HAP-1 (cell line): ENCODE measurements at regions not wholly inside any gene's neighbourhood (a gene's known extent, or its start where the extent isn't known, plus 50 kb on each side); places are given as distances from the start of the nearest gene placed in this dataset.
A peak's percentile ranks its signal among the peaks of the same experiment; 100 is the strongest.

Source experiments
- DNase-seq, 2 experiments: peaks; one replicate each; pipeline ENCODE4 v3.0.0-alpha.2; 2016 to 2020; ENCODE audit warnings: low spot score in 2 of 2
- H3K27me3 ChIP-seq: fragments of 250-450 bp; sonication (Bioruptor Pico); 2 replicates; pipeline ENCODE4 v1.5.1; 2020; ENCODE audit warnings: low read depth, mild to moderate bottlenecking, moderate library complexity
- H3K36me3 ChIP-seq: fragments of 250-450 bp; sonication (Bioruptor Pico); replicated peaks from 2 replicates; pipeline ENCODE4 v1.5.1; 2020; ENCODE audit warnings: mild to moderate bottlenecking
- H3K4me1 ChIP-seq: fragments of 250-450 bp; sonication (Bioruptor Pico); 2 replicates; pipeline ENCODE4 v1.5.1; 2020; ENCODE audit warnings: mild to moderate bottlenecking
- H3K4me3 ChIP-seq: fragments of 250-450 bp; sonication (Bioruptor Pico); 2 replicates; pipeline ENCODE4 v1.5.1; 2020; ENCODE audit warnings: mild to moderate bottlenecking, moderate library complexity
- H3K9me3 ChIP-seq: fragments of 250-450 bp; sonication (Bioruptor Pico); 2 replicates; pipeline ENCODE4 v1.5.1; 2020; ENCODE audit warnings: mild to moderate bottlenecking, moderate library complexity
- in situ Hi-C: fragments of 300-500 bp; cut with MboI; formaldehyde crosslinking; loops from 3 replicates; pipeline ENCODE4 v1.14.3; 2020; ENCODE audit warnings: low sequenced_read_pairs, inconsistent platforms, mixed read lengths

DNA sequence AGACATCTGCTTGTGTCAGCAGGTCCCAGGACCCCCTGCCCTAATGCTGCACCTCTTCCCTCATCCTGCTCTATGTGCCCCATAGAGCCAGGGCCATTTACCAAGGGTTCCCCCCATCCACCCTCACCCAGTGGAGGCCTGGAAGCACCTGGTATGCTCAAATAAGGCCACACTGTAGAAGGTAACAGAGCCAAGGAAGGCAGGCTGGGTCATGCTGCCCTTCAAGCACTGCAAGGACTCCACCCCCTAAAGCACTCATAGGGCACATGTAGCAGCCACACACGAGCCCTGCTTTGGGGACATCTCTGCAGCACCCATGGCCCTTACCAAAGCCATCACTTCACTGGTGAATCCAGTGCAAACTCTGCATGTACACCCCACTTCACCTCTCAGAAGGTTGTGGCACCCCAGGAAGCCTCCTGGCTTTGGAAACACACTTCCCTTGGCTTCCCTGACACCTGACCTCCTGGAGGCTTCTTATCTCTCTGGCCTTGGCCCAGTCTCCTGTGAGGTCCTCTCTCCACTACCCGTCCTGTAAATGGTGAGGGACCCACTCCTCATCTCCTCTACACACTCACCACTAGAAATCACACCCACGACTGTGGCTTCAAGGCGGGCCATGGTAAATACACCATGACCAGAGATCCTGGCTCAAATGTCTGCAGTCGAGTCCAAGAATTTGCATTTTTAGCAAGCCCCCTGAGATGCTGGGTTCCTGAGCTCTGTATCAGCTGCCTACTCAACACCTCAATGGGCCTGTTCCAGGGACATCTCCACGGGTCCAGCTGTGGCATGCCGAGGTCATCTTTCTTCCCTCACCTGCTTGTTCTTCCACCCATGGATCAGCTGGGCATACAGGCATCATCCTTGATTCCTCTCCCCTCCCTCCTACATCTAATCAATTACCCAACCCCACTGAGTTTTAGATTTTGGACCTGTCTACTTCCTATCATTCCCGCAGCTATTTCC, 80.9 kb upstream of the DOCK9 start:
- Histone ChIP-seq H3K4me1 (peaks cover 9% of the 10 kb centered on the region), H3K27me3 (no peaks in the 10 kb centered on the region), H3K36me3 (no peaks in the 10 kb centered on the region), H3K4me3 (no peak overlapping the region), H3K9me3 (no peaks in the 10 kb centered on the region)
- in situ Hi-C loops, result no loop called here
- DNase-seq, result no peak

DNA sequence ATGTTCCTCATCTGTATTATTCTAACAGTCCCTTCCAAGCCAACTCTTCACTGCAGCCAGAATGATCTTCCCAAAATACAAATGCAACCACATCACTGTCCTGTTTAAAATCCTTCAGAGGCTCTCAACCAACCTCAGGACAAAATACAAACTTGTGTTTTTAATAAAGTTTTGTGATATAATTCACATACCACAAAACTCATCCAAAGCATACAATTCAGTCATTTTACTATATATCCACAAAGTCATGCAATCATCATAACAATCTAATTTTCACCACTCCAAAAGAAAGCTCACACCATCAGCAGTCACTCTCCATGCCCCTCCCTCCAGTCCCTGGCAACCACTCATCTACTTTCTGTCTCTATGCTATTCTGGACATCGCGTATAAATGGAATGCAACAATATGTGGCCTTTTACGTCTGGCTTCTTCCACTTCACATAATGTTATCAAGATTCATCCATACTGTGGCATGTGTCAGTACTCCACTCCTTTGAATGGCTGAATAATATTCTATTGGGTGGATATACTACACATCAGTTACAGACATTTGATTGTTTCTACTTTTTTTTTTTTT, 81.7 kb upstream of the DOCK9 start:
- Histone ChIP-seq H3K4me1 (peaks cover 9% of the 10 kb centered on the region), H3K9me3 (no peaks in the 10 kb centered on the region), H3K4me3 (no peak overlapping the region), H3K27me3 (no peaks in the 10 kb centered on the region), H3K36me3 (no peaks in the 10 kb centered on the region)
- in situ Hi-C loops, result no loop called here
- no peak for DNase-seq

DNA sequence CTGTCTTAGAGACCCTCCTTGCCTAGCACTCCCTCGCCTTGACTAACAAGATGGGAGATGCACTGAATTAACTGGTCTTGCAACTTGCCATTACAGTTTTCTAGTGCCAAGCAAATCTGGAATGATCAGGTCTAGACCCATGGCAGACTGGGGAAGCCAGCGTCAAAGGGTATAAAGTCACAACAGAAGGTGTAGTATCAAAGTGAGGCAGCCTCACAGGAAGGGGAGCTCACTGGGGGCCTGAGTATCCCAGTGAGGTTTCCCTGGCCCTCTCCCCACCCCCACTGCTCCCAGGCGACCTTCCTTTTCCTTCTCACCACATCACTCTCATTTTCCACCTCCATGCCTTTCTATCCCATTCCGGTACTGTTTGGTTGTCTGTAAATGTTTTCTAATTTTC, 83.5 kb upstream of the DOCK9 start:
- DNase-seq, result no peak
- no peaks in the 10 kb centered on the region for H3K9me3 ChIP-seq
- H3K27me3 ChIP-seq, result no peaks in the 10 kb centered on the region
- H3K4me1 ChIP-seq, result peaks cover 9% of the 10 kb centered on the region
- in situ Hi-C loops, result no loop called here
- no peaks in the 10 kb centered on the region for H3K36me3 ChIP-seq
- no peak overlapping the region for H3K4me3 ChIP-seq

DNA sequence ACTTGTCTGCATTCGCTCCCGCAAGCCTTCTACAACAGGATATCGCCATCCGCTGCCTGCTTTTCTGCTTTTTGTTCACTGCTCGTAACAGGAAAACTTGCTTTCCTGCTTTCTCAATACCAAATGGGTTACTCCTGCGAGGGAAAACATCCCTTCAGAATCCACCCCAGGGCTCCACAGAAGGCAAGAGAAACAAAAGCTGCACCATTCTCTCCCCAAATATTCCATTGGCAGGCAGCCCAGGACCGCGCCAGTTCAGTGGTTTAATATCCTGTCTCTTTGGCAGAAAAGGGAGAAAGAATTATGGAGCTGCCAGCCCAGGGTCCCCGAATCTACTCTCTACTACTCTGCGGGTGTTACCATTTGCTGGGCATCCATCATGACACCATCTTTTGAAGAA, 84.7 kb upstream of the DOCK9 start:
- Histone ChIP-seq H3K4me1 (peaks cover 9% of the 10 kb centered on the region), H3K9me3 (no peaks in the 10 kb centered on the region), H3K4me3 (no peak overlapping the region), H3K27me3 (no peaks in the 10 kb centered on the region), H3K36me3 (no peaks in the 10 kb centered on the region)
- DNase-seq, result peak in 1 of 2 experiments; percentile 39
- in situ Hi-C loops, result no loop called here

DNA sequence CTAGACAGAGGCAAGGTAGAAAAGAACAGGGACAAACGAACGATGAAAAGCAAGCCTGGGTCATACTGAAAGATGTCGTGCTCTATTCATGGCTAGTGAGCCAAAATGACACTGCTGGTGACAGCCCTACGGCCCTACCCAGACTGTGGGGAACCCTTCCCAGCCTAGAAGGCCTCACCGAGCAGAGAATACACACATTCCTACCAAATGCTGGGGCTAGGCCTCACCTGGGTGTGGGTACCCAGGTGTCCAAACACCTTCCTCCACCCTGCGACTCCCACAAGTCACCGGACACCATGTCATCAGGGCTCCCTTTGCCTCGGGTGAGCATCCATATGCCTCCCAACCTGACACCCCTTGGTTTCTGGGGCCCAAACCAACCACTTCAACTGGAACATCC, 85.3 kb upstream of the DOCK9 start:
- Histone ChIP-seq H3K4me1 (peaks cover 9% of the 10 kb centered on the region), H3K9me3 (no peaks in the 10 kb centered on the region), H3K4me3 (no peak overlapping the region), H3K36me3 (no peaks in the 10 kb centered on the region), H3K27me3 (no peaks in the 10 kb centered on the region)
- no peak for DNase-seq
- in situ Hi-C loops, result no loop called here

DNA sequence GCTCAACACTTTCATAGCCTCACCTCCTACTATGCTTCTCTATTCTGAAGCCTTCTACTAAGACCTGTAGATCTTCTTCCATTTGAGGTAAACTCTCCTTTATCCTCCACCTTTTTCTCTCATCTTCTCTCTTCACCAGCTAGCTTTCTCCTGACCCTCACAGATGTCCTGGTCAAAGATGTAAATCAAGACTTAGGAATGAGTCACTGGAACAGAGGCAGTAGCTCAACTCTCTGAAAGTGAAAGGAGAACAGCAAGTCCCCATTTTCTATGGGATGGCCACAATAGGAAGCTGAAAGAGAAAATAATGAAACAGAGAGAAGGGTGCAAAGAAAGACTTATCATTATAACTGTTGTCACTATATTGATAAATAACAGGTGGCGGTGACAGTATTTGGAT, 86.1 kb upstream of the DOCK9 start:
- Histone ChIP-seq H3K36me3 (no peaks in the 10 kb centered on the region), H3K27me3 (no peaks in the 10 kb centered on the region), H3K4me3 (no peak overlapping the region), H3K9me3 (no peaks in the 10 kb centered on the region), H3K4me1 (peaks cover 9% of the 10 kb centered on the region)
- DNase-seq, result no peak
- in situ Hi-C loops, result no loop called here

DNA sequence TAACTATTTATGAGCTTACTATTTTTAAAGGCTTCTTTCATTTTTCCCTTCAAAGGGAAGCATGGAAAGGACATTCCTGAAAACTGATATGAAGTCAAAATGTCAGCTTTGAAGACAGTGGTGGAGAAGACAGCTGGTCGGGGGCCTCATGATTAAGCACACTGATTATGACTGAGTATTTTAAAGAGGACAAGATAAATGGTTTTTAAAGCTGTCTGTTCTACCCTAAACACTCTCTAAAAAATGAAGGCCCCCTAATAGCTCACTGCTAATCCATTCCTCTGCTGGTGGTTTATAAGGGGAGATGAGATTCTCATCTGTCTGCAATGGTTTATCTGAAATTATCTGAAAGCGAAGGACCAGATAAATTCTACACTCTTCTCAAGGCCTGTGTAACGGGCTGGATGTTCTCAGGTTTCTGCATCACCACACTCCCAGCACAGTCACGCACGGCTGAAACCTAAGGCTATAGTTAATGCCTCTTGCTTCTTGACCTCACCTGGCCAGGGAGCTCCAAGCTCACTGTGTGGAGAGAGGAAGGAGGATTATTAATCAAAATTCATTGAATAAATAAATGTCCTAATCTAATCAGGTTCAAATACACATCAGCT, 86.9 kb upstream of the DOCK9 start:
- peaks cover 9% of the 10 kb centered on the region for H3K4me1 ChIP-seq
- DNase-seq, result no peak
- no peaks in the 10 kb centered on the region for H3K36me3 ChIP-seq
- no peaks in the 10 kb centered on the region for H3K27me3 ChIP-seq
- H3K4me3 ChIP-seq, result no peak overlapping the region
- in situ Hi-C loops, result no loop called here
- no peaks in the 10 kb centered on the region for H3K9me3 ChIP-seq

GRCh38 chr13:99065235-99066015, 87.6 kb upstream of the DOCK9 start:
- in situ Hi-C loops, result no loop called here
- Histone ChIP-seq H3K27me3 (no peaks in the 10 kb centered on the region), H3K4me3 (no peak overlapping the region), H3K36me3 (no peaks in the 10 kb centered on the region), H3K4me1 (peaks cover 9% of the 10 kb centered on the region), H3K9me3 (no peaks in the 10 kb centered on the region)
- DNase-seq, result no peak

DNA sequence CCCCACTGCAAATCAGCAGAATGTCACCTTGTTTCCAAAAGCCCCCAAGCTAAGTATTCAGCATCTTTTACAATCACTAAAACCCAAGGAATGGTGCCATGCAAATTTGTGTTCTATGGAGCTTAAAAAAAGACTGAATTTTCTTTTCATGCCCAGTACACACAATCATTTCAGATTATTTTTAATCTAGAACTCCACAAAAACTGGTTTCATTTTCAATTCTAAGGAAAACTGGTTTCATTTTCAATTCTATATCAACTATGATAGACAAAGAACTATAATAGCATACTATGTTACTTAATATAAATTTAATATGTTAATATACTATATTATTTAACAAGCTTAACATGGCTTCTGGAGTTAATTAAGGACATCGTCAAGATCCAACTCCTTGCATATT, 88.4 kb upstream of the DOCK9 start:
- in situ Hi-C loops, result no loop called here
- H3K36me3 ChIP-seq, result no peaks in the 10 kb centered on the region
- peaks cover 3% of the 10 kb centered on the region for H3K4me1 ChIP-seq
- no peak overlapping the region for H3K4me3 ChIP-seq
- no peak for DNase-seq
- H3K27me3 ChIP-seq, result no peaks in the 10 kb centered on the region
- H3K9me3 ChIP-seq, result no peaks in the 10 kb centered on the region

GRCh38 chr13:99067159-99067985, 89.5 kb upstream of the DOCK9 start:
- DNase-seq, result no peak

GRCh38 chr13:99071211-99071610, 93.3 kb upstream of the DOCK9 start:
- Histone ChIP-seq H3K4me3 (no peak overlapping the region), H3K27me3 (no peaks in the 10 kb centered on the region), H3K36me3 (no peaks in the 10 kb centered on the region), H3K4me1 (no peaks in the 10 kb centered on the region), H3K9me3 (0 out of 2 replicates have a peak, but pooled peaks cover 3% of the 10 kb centered on the region)
- no peak for DNase-seq
- in situ Hi-C loops, result no loop called here

More at GRCh38 chr13:99067159-99067985, 89.5 kb upstream of the DOCK9 start:
- Histone ChIP-seq H3K9me3 (no peaks in the 10 kb centered on the region), H3K4me1 (no peaks in the 10 kb centered on the region), H3K27me3 (no peaks in the 10 kb centered on the region), H3K4me3 (no peak overlapping the region), H3K36me3 (no peaks in the 10 kb centered on the region)
- in situ Hi-C loops, result no loop called here

GRCh38 chr13:99071666-99072065, 93.8 kb upstream of the DOCK9 start:
- no peak for DNase-seq
- in situ Hi-C loops, result no loop called here
- Histone ChIP-seq H3K4me3 (no peak overlapping the region), H3K27me3 (no peaks in the 10 kb centered on the region), H3K4me1 (no peaks in the 10 kb centered on the region), H3K36me3 (no peaks in the 10 kb centered on the region), H3K9me3 (0 out of 2 replicates have a peak, but pooled peaks cover 3% of the 10 kb centered on the region)

DNA sequence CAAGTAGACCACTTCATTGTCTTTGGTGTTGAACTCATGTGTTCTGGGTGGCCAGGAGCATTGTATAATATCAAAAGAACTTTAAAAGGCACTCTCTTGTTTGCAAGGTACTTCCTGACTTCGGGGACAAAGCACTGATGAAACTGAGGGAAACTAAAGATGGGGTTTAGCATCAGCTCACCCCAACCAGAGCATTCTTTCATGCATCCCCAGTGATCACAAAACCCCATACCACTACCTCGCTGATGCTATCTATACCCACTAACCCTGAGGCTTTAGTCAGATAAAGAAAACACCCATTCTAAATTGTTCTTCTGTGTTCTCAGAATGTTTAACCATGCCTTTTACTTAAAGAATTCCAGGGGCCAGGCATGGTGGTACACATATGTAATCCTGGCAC, 94.5 kb upstream of the DOCK9 start:
- H3K9me3 ChIP-seq, result 0 out of 2 replicates have a peak, but pooled peaks cover 3% of the 10 kb centered on the region
- no peaks in the 10 kb centered on the region for H3K27me3 ChIP-seq
- no peaks in the 10 kb centered on the region for H3K4me1 ChIP-seq
- in situ Hi-C loops, result no loop called here
- no peaks in the 10 kb centered on the region for H3K36me3 ChIP-seq
- H3K4me3 ChIP-seq, result no peak overlapping the region
- no peak for DNase-seq
